HEK293T (cell line): ENCODE measurements at regions not wholly inside any gene's neighbourhood (a gene's known extent, or its start where the extent isn't known, plus 50 kb on each side); places are given as distances from the start of the nearest gene placed in this dataset.

Source experiments
- CTCF ChIA-PET: fragments of 350-600 bp; formaldehyde crosslinking; extraction: SDS; loops from one replicate; lab custom pipeline; 2021; ENCODE audit warnings: antibody characterized with exemption, inconsistent platforms; lab: Yijun Ruan, JAX
- POLR2A ChIA-PET: fragments of 350-600 bp; formaldehyde crosslinking; extraction: SDS; loops from one replicate; lab custom pipeline; 2020; ENCODE audit warnings: antibody characterized with exemption, inconsistent platforms; lab: Yijun Ruan, JAX
- DNase-seq: peaks from one replicate; pipeline ENCODE4 v3.0.0; 2012; ENCODE audit warnings: mixed read lengths; ENCODE audit errors: extremely low spot score
- ARNT ChIP-seq: fragments of 450-650 bp; IDR thresholded peaks from 2 replicates; pipeline ENCODE4 v1.6.1; 2017; ENCODE audit warnings: mild to moderate bottlenecking
- BHLHE40 ChIP-seq: fragments of 450-650 bp; IDR thresholded peaks from 2 replicates; pipeline ENCODE4 v1.6.1; 2016; ENCODE audit warnings: mild to moderate bottlenecking, moderate library complexity, borderline replicate concordance
- CTBP1 ChIP-seq: fragments of 450-650 bp; IDR thresholded peaks from 2 replicates; pipeline ENCODE4 v1.6.1; 2016; ENCODE audit warnings: borderline replicate concordance
- ELF4 ChIP-seq: fragments of 450-650 bp; IDR thresholded peaks from 2 replicates; pipeline ENCODE4 v1.6.1; 2017; ENCODE audit warnings: antibody characterized with exemption
- FOXA1 ChIP-seq: fragments of 450-650 bp; IDR thresholded peaks from 2 replicates; pipeline ENCODE4 v1.6.1; 2016; ENCODE audit warnings: mild to moderate bottlenecking
- FOXK2 ChIP-seq: fragments of 450-650 bp; IDR thresholded peaks from 2 replicates; pipeline ENCODE4 v1.6.1; 2016; ENCODE audit warnings: mild to moderate bottlenecking
- FOXM1 ChIP-seq: fragments of 450-650 bp; IDR thresholded peaks from 2 replicates; pipeline ENCODE4 v1.6.1; 2017; ENCODE audit warnings: mild to moderate bottlenecking, borderline replicate concordance
- HDGF ChIP-seq: fragments of 450-650 bp; IDR thresholded peaks from 2 replicates; pipeline ENCODE4 v1.6.1; 2017; ENCODE audit warnings: antibody characterized with exemption, borderline replicate concordance
- L3MBTL2 ChIP-seq: fragments of 450-650 bp; conservative IDR thresholded peaks from 2 replicates; pipeline ENCODE4 v1.6.1; 2016; ENCODE audit warnings: mild to moderate bottlenecking
- LEF1 ChIP-seq: fragments of 450-650 bp; IDR thresholded peaks from 2 replicates; pipeline ENCODE4 v1.6.1; 2017; ENCODE audit warnings: mild to moderate bottlenecking, borderline replicate concordance
- NFRKB ChIP-seq: fragments of 450-650 bp; IDR thresholded peaks from 2 replicates; pipeline ENCODE4 v1.6.1; 2016; ENCODE audit warnings: mild to moderate bottlenecking, moderate library complexity
- PKNOX1 ChIP-seq: fragments of 450-650 bp; IDR thresholded peaks from 2 replicates; pipeline ENCODE4 v1.6.1; 2016
- SP1 ChIP-seq: fragments of 450-650 bp; IDR thresholded peaks from 2 replicates; pipeline ENCODE4 v1.6.1; 2017
- SUZ12 ChIP-seq: fragments of 450-650 bp; IDR thresholded peaks from 2 replicates; pipeline ENCODE4 v1.6.1; 2016; ENCODE audit warnings: mild to moderate bottlenecking
- TARDBP ChIP-seq: fragments of 450-650 bp; IDR thresholded peaks from 2 replicates; pipeline ENCODE4 v1.6.1; 2016
- ZNF384 ChIP-seq: fragments of 450-650 bp; IDR thresholded peaks from 2 replicates; pipeline ENCODE4 v1.6.1; 2016

- POLR2A ChIA-PET: no interaction called here
- no peak for DNase-seq
- no peak for TF ChIP-seq FOXK2
- TF ChIP-seq ELF4: no peak
- no peak for TF ChIP-seq ARNT
- TF ChIP-seq CTBP1: no peak
- no peak for TF ChIP-seq PKNOX1
- no peak for TF ChIP-seq TARDBP
- TF ChIP-seq ZNF384: no peak
- no peak for TF ChIP-seq SP1
- no peak for TF ChIP-seq LEF1
- no peak for TF ChIP-seq L3MBTL2
- TF ChIP-seq NFRKB: no peak
- TF ChIP-seq FOXM1: no peak
- TF ChIP-seq HDGF: no peak
- TF ChIP-seq FOXA1: no peak
- no peak for TF ChIP-seq BHLHE40
- TF ChIP-seq SUZ12: no peak
- CTCF ChIA-PET: no interaction called here
Measured at GRCh38 chr22:44555597-44555996, 57.6 kb upstream of the RTL6 start.

DNA sequence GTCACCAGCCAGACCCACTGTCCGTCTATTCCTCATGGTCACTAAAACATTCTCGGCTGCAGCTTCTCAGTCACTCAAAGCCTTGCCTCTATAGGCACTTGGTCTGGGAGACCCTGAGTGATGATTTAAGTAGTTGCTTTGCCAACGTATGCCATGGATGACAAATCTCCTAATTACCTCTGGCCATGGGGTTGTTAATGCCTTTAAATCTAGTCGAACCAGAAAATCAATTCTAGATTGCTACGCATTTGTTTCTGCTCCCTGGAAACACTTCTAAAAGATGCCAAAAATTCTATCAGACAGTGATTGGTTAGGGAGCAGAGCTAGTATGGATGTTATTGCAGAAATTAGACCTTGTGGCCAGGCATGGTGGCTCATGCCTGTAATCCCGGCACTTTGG, 57.0 kb upstream of the RTL6 start:
- CTCF ChIA-PET: no interaction called here
- POLR2A ChIA-PET: no interaction called here

GRCh38 chr22:44554411-44554810, 56.4 kb upstream of the RTL6 start:
- ChIA-PET POLR2A (no interaction called here), CTCF (no interaction called here)
- TF ChIP-seq NFRKB: no peak
- no peak for TF ChIP-seq ELF4
- no peak for TF ChIP-seq ZNF384
- no peak for TF ChIP-seq FOXA1
- no peak for TF ChIP-seq L3MBTL2
- no peak for TF ChIP-seq ARNT
- no peak for TF ChIP-seq BHLHE40
- no peak for TF ChIP-seq HDGF
- TF ChIP-seq FOXK2: no peak
- TF ChIP-seq PKNOX1: no peak
- DNase-seq: no peak

More for the DNA sequence above, 57.0 kb upstream of the RTL6 start:
- no peak for DNase-seq
- TF ChIP-seq ZNF384 (no peak), CTBP1 (no peak), PKNOX1 (no peak), ELF4 (no peak), SUZ12 (no peak), BHLHE40 (no peak), ARNT (no peak), SP1 (no peak), LEF1 (no peak), L3MBTL2 (no peak), NFRKB (no peak), TARDBP (no peak)

GRCh38 chr22:44550711-44551491, 52.9 kb upstream of the RTL6 start:
- no peak for TF ChIP-seq SUZ12
- no peak for TF ChIP-seq BHLHE40
- no peak for TF ChIP-seq FOXM1
- TF ChIP-seq TARDBP: no peak
- no peak for TF ChIP-seq FOXA1
- TF ChIP-seq ARNT: no peak
- no peak for TF ChIP-seq NFRKB
- TF ChIP-seq L3MBTL2: no peak
- TF ChIP-seq PKNOX1: no peak
- TF ChIP-seq FOXK2: no peak
- no peak for TF ChIP-seq HDGF
- TF ChIP-seq SP1: no peak
- no peak for TF ChIP-seq ELF4
- no peak for TF ChIP-seq CTBP1
- TF ChIP-seq LEF1: no peak
- no peak for TF ChIP-seq ZNF384
- ChIA-PET POLR2A (no interaction called here), CTCF (interaction anchor here (0.6 kb wide), 1 partner anchor 542 kb away, joined by 4 read pairs; no protein-coding TSS in a partner anchor)
- no peak for DNase-seq

- CTCF ChIA-PET: interaction anchor here (0.6 kb wide), 1 partner anchor 76 kb away, joined by 6 read pairs; no protein-coding TSS in a partner anchor
Measured at GRCh38 chr22:44549701-44550100, 51.7 kb upstream of the RTL6 start.

More at GRCh38 chr22:44549701-44550100, 51.7 kb upstream of the RTL6 start:
- TF ChIP-seq ELF4 (no peak), FOXM1 (no peak), SUZ12 (no peak), FOXA1 (no peak)
- DNase-seq: no peak
- POLR2A ChIA-PET: no interaction called here
